Osteocyte (in vitro differentiated cells): ENCODE measurements at regions not wholly inside any gene's neighbourhood (a gene's known extent, or its start where the extent isn't known, plus 50 kb on each side); places are given as distances from the start of the nearest gene placed in this dataset.
"Not testable (repeated sequence)": the region's sequence is repeated elsewhere in the genome, so short reads cannot be mapped to it uniquely, and the experiment has no call there.

Source experiments
- DNase-seq: peaks from one replicate; pipeline ENCODE4 v3.0.0; 2021; ENCODE audit warnings: mixed read lengths; ENCODE audit not compliant: unreplicated experiment; ENCODE audit errors: extremely low spot score
- H3K27ac Mint-ChIP-seq: one replicate; pipeline ENCODE4 v1.8.0; 2021; ENCODE audit warnings: mild to moderate bottlenecking, mixed read lengths; ENCODE audit not compliant: unreplicated experiment
- H3K27me3 Mint-ChIP-seq: one replicate; pipeline ENCODE4 v1.8.0; 2021; ENCODE audit warnings: mixed read lengths; ENCODE audit not compliant: unreplicated experiment
- H3K36me3 Mint-ChIP-seq: one replicate; pipeline ENCODE4 v1.8.0; 2021; ENCODE audit warnings: mixed read lengths; ENCODE audit not compliant: unreplicated experiment
- H3K4me1 Mint-ChIP-seq: one replicate; pipeline ENCODE4 v1.8.0; 2021; ENCODE audit warnings: mixed read lengths; ENCODE audit not compliant: unreplicated experiment
- H3K4me3 Mint-ChIP-seq: one replicate; pipeline ENCODE4 v1.8.0; 2021; ENCODE audit warnings: mild to moderate bottlenecking, moderate library complexity, mixed read lengths; ENCODE audit not compliant: unreplicated experiment
- H3K9me3 Mint-ChIP-seq: one replicate; pipeline ENCODE4 v1.8.0; 2021; ENCODE audit warnings: mixed read lengths; ENCODE audit not compliant: unreplicated experiment
- TF ChIP-seq, protein P1 (sequence below): fragments of 200-600 bp; sonication (generic); IDR thresholded peaks from 2 replicates; pipeline ENCODE4 v1.5.0; 2021; ENCODE audit warnings: antibody characterized with exemption, mild to moderate bottlenecking, moderate library complexity

DNA sequence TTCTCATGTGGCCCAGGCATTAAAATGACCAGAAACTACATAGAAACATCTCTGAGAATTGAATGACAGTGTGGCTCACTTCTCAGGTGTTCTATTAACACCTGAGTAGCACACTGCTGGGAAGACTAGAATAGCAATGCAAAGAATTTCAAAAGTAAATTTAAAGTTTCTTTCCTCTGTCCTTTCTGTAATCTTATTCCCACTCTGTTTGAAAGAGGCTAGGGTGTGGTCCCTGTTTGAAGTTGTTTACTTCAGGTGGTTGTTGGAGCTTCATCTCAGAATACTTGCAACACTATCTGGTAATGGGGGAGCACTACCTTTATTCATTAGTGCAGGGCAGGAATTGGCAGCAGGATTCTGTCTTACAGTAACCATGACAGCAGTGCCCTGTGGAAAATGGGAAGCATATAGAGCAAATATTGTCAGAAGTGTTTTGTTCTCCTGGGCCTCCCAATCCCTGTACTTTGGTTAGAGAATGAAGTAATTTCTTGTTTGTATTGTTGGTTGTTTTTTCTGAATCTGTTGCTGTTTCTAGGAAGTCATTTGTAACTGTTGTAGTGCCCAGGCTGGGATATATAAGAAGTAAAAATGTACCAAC, 1210.2 kb upstream of the ATXN8OS start:
- no peaks in the 10 kb centered on the region for H3K4me1 Mint-ChIP-seq
- no peaks in the 10 kb centered on the region for H3K36me3 Mint-ChIP-seq
- H3K9me3 Mint-ChIP-seq, result peaks cover 7% of the 10 kb centered on the region
- H3K27me3 Mint-ChIP-seq, result no peaks in the 10 kb centered on the region
- no peak overlapping the region for H3K4me3 Mint-ChIP-seq
- TF ChIP-seq, protein P1, sequence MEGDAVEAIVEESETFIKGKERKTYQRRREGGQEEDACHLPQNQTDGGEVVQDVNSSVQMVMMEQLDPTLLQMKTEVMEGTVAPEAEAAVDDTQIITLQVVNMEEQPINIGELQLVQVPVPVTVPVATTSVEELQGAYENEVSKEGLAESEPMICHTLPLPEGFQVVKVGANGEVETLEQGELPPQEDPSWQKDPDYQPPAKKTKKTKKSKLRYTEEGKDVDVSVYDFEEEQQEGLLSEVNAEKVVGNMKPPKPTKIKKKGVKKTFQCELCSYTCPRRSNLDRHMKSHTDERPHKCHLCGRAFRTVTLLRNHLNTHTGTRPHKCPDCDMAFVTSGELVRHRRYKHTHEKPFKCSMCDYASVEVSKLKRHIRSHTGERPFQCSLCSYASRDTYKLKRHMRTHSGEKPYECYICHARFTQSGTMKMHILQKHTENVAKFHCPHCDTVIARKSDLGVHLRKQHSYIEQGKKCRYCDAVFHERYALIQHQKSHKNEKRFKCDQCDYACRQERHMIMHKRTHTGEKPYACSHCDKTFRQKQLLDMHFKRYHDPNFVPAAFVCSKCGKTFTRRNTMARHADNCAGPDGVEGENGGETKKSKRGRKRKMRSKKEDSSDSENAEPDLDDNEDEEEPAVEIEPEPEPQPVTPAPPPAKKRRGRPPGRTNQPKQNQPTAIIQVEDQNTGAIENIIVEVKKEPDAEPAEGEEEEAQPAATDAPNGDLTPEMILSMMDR, result no peak
- no peak overlapping the region for H3K27ac Mint-ChIP-seq
- no peak for DNase-seq

DNA sequence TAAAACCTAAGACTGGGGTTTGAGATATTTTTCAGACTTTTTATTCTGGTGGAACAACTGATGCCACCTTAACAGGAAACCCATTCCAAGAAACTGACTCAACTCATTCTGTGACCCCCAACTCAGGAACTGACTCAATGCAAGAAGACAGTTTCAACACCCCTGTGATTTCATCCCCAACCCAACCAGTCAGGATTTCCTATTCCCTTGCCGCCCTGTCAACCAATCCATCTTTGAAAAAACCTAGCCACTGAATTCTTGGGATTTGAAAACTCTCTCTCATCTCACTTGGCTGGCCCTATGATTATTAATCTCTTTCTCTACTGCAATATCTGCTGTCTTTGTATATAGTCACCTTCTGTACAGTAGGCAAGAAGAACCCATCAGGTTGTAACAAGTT, 1211.9 kb upstream of the ATXN8OS start:
- H3K4me1 Mint-ChIP-seq, result no peaks in the 10 kb centered on the region
- no peaks in the 10 kb centered on the region for H3K36me3 Mint-ChIP-seq
- peaks cover 7% of the 10 kb centered on the region for H3K9me3 Mint-ChIP-seq
- no peak overlapping the region for H3K4me3 Mint-ChIP-seq
- H3K27me3 Mint-ChIP-seq, result no peaks in the 10 kb centered on the region
- H3K27ac Mint-ChIP-seq, result no peak overlapping the region
- DNase-seq, result no peak
- TF ChIP-seq, protein P1, result no peak

DNA sequence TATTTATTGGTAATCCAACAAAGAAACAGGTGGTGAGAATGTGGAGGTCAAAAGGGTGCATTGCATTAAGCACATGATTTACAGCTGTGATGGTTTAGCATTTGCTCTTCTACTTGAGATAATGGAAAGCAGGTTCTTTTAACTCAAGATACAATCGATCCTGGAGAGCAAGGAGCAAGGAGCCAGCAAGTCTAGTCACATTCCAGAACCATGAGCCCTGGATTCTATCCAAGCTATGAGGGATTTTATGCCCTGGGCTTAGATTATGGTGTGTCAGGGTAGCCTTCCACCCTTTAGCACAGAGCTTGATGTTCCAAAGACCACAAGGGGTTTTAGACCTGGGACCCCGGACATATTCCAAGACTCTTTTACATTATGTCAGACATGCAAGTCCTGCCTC, 1213.9 kb upstream of the ATXN8OS start:
- H3K4me3 Mint-ChIP-seq, H3K27ac Mint-ChIP-seq, H3K4me1 Mint-ChIP-seq, H3K36me3 Mint-ChIP-seq, H3K9me3 Mint-ChIP-seq, DNase-seq, H3K27me3 Mint-ChIP-seq: not testable (repeated sequence)

DNA sequence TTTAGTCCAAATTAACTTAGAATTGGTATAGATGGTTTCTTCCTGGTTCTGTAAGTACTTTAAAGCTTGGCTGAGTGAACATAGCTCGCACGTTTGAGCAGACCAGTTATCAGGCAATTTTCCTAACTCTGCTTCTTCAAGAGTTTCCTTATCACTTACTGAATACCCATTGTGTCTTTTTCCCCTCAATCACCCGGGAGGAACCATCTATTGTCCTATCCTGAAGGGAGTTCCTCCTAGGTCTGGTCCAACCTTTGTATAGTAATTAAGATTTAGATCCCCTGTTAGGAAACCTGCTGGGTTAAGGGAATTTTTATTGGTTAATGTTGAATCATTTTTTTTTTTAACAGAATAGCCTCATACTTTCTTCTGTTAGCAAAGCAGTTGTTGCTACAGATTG, 1215.0 kb upstream of the ATXN8OS start:
- not testable (repeated sequence) for H3K4me3 Mint-ChIP-seq, H3K4me1 Mint-ChIP-seq, H3K27ac Mint-ChIP-seq, DNase-seq, H3K36me3 Mint-ChIP-seq, H3K27me3 Mint-ChIP-seq, H3K9me3 Mint-ChIP-seq

DNA sequence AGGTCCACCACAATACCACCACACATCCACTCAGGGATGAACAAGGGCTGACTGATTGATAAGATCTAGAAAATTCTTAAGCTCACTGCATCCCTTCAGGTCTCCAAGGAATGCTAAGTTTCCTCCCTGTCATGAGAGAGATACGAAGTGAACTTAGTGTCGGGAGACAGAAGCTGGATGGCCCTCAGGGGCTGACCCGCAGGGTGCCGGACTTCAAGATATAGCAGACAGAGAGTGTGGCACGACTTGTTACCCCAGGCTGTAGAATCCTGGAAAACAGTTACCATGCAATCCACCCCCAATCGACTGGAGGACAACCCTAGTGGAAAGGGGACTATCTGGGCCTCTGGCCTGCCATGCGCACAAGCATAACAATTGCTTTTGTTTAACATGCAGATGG, 1217.5 kb upstream of the ATXN8OS start:
- not testable (repeated sequence) for H3K36me3 Mint-ChIP-seq, H3K9me3 Mint-ChIP-seq, H3K27ac Mint-ChIP-seq, H3K4me3 Mint-ChIP-seq, DNase-seq, H3K4me1 Mint-ChIP-seq, H3K27me3 Mint-ChIP-seq

DNA sequence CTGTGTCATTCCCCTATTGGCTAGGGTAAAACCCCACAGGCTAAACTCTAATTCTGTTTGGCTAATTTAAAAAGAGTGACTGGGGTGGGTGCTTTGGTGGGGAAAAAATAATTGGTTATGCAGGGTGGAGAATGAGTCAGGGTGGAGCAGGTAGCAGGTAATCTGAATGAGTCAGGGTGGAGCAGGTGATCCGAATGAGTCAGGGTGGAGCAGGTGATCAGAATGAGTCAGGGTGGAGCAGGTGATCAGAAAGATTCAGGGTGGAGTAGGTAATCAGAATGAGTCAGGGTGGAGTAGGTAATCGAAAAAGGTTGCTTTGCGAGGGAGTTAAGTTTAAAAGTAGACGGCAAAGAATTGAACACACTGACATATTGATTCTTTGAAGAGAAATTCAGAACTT, 1218.8 kb upstream of the ATXN8OS start:
- Mint-ChIP-seq H3K36me3 (no peaks in the 10 kb centered on the region), H3K27me3 (no peaks in the 10 kb centered on the region), H3K27ac (no peak overlapping the region), H3K4me3 (no peak overlapping the region), H3K4me1 (no peaks in the 10 kb centered on the region), H3K9me3 (no peaks in the 10 kb centered on the region)
- no peak for DNase-seq
- TF ChIP-seq, protein P1, result no peak

DNA sequence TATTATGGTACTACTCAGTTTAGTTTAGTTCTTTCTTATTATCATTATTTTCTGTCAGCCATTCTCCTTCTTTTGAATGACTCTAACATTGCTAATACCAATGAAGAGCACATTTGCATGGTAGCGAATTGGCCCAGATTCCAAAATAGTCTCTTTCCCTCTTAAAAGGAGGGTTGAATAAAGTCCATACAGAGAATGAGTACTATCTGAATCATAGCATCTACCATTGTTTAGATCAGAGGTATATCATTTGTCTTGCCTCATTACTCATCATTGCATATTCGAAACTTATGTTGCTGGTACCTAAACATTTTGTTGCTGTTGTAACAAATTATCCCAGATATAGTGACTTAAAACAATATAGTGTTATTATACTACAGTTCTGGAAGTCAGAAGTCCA, 1235.3 kb upstream of the ATXN8OS start:
- Mint-ChIP-seq H3K36me3 (no peaks in the 10 kb centered on the region), H3K4me3 (no peak overlapping the region), H3K27ac (no peak overlapping the region), H3K27me3 (no peaks in the 10 kb centered on the region), H3K4me1 (no peaks in the 10 kb centered on the region), H3K9me3 (peaks cover 9% of the 10 kb centered on the region)
- TF ChIP-seq, protein P1, result no peak
- no peak for DNase-seq
